Chondrocyte (in vitro differentiated cells): ENCODE measurements at regions not wholly inside any gene's neighbourhood (a gene's known extent, or its start where the extent isn't known, plus 50 kb on each side); places are given as distances from the start of the nearest gene placed in this dataset.

Experiments
- DNase-seq: peaks from one replicate; pipeline ENCODE4 v3.0.0; 2021; ENCODE audit warnings: mixed read lengths, low spot score
- H3K27ac Mint-ChIP-seq: one replicate; pipeline ENCODE4 v1.8.0; 2021; ENCODE audit warnings: mild to moderate bottlenecking, moderate library complexity, mixed read lengths; ENCODE audit not compliant: unreplicated experiment
- H3K27me3 Mint-ChIP-seq: 2 replicates; pipeline ENCODE4 v1.8.0; 2021; ENCODE audit warnings: low read depth, mixed read lengths
- H3K36me3 Mint-ChIP-seq: 2 replicates; pipeline ENCODE4 v1.8.0; 2021; ENCODE audit warnings: low read depth, mixed read lengths
- H3K4me1 Mint-ChIP-seq: 2 replicates; pipeline ENCODE4 v1.8.0; 2021; ENCODE audit warnings: low read depth, mild to moderate bottlenecking, mixed read lengths
- H3K4me3 Mint-ChIP-seq: one replicate; pipeline ENCODE4 v1.8.0; 2021; ENCODE audit warnings: mild to moderate bottlenecking, moderate library complexity, mixed read lengths; ENCODE audit not compliant: unreplicated experiment
- H3K9me3 Mint-ChIP-seq: 2 replicates; pipeline ENCODE4 v1.8.0; 2021; ENCODE audit warnings: low read depth, mixed read lengths
- TF ChIP-seq, protein P1 (sequence below): fragments of 200-600 bp; sonication (generic); IDR thresholded peaks from 2 replicates; pipeline ENCODE4 v1.5.0; 2021; ENCODE audit warnings: antibody characterized with exemption, mild to moderate bottlenecking, moderate library complexity

DNA sequence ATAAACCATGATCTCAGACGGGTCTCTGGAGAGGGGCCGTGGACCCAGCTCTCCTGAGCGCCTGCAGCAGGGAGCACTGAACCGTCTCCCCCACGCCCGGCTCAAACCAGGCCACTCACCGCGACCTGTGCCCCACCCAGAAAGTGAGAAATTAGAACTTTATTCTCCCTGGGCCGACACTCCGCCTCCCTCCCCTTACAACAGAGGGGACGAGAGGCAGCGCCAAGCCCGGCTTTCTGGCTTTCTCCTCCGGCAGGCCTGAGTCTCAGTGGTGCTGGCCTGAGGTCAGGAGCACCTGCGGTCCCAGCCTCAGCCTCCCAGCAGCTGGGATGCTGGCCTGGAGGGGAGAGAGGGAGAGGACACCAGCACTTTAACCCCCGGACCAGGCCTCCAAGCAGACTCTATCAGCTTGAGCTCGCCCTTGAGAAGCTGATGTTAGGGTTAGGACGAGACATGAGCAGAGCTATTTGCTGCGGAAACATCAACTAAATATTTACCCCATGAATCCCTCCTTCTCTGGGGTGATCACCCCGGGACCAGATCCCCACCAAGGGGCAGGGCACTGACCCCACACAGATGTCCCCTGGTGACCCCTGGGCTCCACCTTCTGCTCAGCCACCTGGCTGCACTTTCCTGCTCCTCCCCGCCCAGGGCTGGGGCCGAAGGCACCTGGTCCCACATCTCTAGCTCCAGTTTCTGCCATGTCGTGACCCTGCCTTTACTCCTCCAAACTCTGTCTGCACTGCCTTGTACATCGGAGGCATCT, 856.3 kb upstream of the SALL3 start:
- Mint-ChIP-seq H3K4me1 (no peaks in the 10 kb centered on the region), H3K27ac (no peak overlapping the region), H3K9me3 (peaks cover 39% of the 10 kb centered on the region), H3K36me3 (no peaks in the 10 kb centered on the region), H3K27me3 (no peaks in the 10 kb centered on the region), H3K4me3 (no peak overlapping the region)
- TF ChIP-seq, protein P1, sequence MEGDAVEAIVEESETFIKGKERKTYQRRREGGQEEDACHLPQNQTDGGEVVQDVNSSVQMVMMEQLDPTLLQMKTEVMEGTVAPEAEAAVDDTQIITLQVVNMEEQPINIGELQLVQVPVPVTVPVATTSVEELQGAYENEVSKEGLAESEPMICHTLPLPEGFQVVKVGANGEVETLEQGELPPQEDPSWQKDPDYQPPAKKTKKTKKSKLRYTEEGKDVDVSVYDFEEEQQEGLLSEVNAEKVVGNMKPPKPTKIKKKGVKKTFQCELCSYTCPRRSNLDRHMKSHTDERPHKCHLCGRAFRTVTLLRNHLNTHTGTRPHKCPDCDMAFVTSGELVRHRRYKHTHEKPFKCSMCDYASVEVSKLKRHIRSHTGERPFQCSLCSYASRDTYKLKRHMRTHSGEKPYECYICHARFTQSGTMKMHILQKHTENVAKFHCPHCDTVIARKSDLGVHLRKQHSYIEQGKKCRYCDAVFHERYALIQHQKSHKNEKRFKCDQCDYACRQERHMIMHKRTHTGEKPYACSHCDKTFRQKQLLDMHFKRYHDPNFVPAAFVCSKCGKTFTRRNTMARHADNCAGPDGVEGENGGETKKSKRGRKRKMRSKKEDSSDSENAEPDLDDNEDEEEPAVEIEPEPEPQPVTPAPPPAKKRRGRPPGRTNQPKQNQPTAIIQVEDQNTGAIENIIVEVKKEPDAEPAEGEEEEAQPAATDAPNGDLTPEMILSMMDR, result no peak
- no peak for DNase-seq

DNA sequence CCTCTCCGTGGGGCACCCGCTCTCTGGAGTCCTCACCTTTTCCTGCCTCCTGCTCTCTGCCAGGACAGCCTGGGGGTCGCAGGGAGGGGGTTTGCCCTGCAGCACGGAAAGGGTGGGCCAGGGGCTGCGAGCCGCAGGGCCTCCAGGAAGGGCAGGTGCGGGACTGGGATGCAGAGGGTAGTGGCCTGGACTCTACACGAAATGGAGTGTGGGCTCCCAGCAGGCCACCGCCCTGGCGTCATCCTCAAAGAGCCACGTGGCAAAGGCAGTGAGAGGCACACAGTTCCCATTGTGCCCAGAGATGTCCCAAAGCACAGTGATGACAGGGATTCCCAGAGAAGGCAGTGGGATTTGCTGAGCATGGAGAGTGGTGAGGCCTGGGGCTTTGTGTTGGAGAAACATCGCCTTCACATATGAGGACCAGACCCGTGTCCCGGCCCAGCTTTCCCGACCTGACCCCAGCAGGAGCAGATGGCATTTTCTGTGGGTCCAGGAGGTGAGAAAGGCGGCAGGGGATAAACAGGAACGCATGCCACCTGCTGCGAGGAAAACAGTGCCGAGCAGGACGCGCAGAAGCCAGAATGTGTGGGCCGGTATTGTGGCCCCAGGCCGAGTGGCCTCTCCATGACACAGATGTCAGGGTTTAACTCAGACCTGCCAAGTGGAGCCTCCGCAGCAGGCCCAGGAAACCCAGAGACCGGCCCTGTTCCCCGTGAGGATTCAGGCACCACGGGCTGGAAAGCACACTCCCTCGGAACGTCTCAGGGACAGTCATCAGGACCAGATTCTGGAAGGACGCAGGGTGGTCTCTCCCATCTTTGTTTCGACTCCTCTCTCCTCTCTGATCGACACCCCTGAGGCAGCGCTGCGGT, 855.5 kb upstream of the SALL3 start:
- H3K4me1 Mint-ChIP-seq, result no peaks in the 10 kb centered on the region
- DNase-seq, result no peak
- no peaks in the 10 kb centered on the region for H3K27me3 Mint-ChIP-seq
- H3K27ac Mint-ChIP-seq, result no peak overlapping the region
- H3K9me3 Mint-ChIP-seq, result peaks cover 30% of the 10 kb centered on the region
- TF ChIP-seq, protein P1, result no peak
- H3K4me3 Mint-ChIP-seq, result no peak overlapping the region
- no peaks in the 10 kb centered on the region for H3K36me3 Mint-ChIP-seq

DNA sequence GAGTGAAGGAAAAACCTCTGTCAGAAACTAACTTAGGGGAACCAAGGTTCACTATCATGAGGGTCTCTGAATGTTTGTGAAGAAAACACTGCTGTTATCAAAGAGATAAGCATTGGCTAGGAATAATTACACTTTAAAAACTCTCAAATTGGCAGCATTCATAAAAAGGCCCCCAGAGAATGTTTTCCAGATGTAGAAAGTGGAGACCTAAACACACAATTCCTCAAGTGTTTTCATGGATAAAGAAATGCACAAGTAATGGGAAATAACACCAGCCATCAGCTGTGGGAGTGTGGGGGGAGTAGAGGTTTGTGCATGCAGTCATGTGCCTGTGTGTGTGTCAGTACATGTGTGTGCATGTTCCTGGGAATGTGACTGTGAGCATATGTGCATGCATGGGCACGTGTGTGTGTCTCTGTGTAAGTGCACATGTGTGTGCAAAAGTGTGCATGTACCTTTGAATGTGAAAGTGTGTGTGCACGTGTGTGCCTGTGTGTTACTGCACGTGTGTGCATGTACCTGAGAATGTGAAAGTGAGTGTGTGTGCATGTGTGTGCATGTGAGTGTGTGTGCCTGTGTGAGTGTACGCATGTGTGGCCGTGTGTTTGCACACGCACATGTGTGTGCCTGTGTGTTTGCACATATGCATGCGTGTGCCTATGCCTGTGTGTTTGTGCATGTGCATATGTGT, 854.3 kb upstream of the SALL3 start:
- no peaks in the 10 kb centered on the region for H3K27me3 Mint-ChIP-seq
- no peaks in the 10 kb centered on the region for H3K4me1 Mint-ChIP-seq
- peaks cover 23% of the 10 kb centered on the region for H3K9me3 Mint-ChIP-seq
- H3K4me3 Mint-ChIP-seq, result no peak overlapping the region
- DNase-seq, result no peak
- TF ChIP-seq, protein P1, result no peak
- H3K27ac Mint-ChIP-seq, result no peak overlapping the region
- no peaks in the 10 kb centered on the region for H3K36me3 Mint-ChIP-seq

DNA sequence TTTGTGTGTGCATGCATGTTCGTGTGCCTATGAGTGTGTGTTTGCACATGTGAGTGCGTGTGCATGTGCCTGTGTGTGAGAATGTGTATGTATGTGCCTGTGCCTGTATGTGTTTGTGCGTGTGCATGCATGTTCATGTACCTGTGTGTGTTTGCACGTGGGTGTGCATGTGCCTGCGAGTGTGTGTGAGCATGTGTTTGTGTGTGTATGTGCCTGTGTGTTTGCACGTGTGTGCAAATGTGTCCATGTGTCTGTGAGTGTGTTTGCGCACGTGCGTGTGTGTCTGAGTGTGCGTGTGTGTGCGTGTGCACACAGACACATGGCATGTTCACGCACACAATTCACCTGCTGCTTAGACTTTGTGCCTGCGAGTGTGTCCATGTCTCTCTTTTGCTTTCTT, 853.5 kb upstream of the SALL3 start:
- H3K36me3 Mint-ChIP-seq, result no peaks in the 10 kb centered on the region
- peaks cover 23% of the 10 kb centered on the region for H3K9me3 Mint-ChIP-seq
- no peak for DNase-seq
- TF ChIP-seq, protein P1, result no peak
- no peak overlapping the region for H3K27ac Mint-ChIP-seq
- H3K27me3 Mint-ChIP-seq, result no peaks in the 10 kb centered on the region
- no peak overlapping the region for H3K4me3 Mint-ChIP-seq
- no peaks in the 10 kb centered on the region for H3K4me1 Mint-ChIP-seq

DNA sequence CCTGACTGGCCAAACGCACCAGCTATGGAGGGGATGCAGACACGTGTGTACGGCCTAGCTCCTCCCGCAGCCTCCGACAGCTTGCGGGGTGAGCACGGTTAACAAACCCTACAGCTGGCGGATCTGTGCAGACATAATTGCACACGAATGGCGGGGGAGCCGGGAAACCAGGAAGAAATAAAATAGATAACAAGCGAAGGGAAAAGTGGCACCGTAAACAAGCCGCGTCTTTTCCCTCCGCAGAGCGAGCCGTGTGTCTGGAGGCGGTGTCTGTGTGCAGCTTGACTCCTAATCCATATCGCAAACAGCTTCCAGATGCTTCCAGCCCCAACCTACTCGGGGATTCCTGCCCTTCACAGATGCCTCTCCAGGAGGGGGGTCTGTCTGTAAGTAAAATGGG, 853.1 kb upstream of the SALL3 start:
- Mint-ChIP-seq H3K4me3 (no peak overlapping the region), H3K27me3 (no peaks in the 10 kb centered on the region), H3K36me3 (no peaks in the 10 kb centered on the region), H3K27ac (no peak overlapping the region), H3K9me3 (peaks cover 22% of the 10 kb centered on the region), H3K4me1 (no peaks in the 10 kb centered on the region)
- TF ChIP-seq, protein P1, result no peak
- no peak for DNase-seq
